Superior temporal gyrus (tissue), 1 donor: ENCODE measurements at regions not wholly inside any gene's neighbourhood (a gene's known extent, or its start where the extent isn't known, plus 50 kb on each side); places are given as distances from the start of the nearest gene placed in this dataset.

Experiments used
- DNase-seq: peaks from one replicate; pipeline ENCODE4 v3.0.0-alpha.2; 2016; ENCODE audit errors: extremely low spot score

GRCh38 chr2:22579341-22579740 is 805.6 kb upstream of the KLHL29 start:
- peak; percentile 49 for DNase-seq

DNA sequence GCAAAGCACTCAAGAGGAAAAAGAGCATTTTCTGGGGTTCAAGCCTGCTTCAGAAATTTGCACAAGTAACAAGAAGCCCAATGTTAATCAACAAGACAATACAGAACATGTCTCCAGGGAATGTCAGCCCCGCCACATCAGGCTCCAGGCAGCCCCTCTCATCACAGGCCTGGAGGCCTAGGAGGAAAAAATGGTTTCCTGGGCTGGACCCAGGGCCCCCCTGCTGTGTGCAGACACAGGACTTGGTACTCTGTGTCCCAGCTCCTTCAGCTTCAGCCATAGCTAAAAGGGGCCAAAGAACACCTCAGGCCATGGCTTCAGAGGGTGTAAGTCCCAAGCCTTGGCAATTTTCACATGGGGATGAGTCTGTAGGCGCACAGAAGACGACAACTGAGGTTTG is 802.9 kb upstream of the KLHL29 start:
- no peak for DNase-seq

DNA sequence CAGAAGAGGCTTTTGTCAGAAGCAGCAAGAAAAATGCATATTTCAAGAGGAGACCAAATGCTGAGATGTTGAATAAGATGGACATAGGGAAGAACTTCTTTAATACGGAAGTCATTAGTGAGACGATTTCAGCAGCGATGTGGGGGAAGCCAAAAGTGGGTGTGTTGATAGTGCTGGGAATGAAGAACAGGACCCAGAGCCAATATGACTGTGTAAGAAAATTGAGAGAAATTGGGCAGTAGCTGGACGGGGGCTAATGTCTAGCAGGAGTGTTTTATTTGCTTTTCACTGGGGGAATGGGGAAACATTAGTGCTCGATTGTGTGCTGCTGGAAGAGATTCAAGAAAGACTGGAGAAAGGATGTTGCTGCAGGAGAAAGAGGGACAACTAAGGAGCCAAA is 788.7 kb upstream of the KLHL29 start:
- DNase-seq, result no peak

DNA sequence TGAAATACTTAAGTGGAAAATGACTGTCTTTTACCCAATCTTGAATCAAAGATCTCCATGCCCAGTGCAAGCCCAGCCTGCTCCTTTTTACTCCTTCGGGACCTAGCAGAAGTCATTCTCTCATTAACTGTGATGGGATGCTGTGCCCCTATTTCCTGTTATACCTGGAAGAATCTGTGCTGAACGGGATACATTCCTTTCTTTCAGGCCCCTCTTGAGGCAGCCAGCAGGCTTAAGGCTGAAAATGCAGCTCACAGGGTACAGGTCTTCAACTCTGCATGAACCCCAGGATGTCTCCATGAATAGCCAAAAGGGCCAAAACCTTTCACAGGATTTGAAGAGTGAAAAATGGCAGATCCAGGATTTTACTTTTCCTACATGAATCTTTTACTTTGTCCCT is 784.8 kb upstream of the KLHL29 start:
- no peak for DNase-seq

DNA sequence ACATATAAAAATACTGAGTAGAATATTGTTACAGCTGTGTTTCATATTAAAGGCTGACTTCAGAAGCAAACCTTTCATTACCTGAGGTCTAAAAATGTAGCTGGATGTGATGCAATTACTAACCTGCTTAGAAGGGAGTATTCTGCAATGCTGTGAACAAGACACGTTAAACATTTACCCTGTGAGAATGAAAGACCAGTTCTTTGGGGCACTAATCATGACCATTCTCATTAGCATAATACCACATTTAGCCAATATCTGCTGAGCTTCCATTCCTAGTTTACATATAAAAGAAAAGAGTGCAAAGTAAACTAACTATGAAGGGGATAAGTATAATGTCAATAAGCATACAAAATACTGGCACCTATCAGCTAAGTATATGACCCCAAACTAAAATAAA is 784.0 kb upstream of the KLHL29 start:
- no peak for DNase-seq

- no peak for DNase-seq
These were observed 780.8 kb upstream of the KLHL29 start for GRCh38 chr2:22604136-22604535.

GRCh38 chr2:22616031-22616430 is 768.9 kb upstream of the KLHL29 start:
- no peak for DNase-seq

DNA sequence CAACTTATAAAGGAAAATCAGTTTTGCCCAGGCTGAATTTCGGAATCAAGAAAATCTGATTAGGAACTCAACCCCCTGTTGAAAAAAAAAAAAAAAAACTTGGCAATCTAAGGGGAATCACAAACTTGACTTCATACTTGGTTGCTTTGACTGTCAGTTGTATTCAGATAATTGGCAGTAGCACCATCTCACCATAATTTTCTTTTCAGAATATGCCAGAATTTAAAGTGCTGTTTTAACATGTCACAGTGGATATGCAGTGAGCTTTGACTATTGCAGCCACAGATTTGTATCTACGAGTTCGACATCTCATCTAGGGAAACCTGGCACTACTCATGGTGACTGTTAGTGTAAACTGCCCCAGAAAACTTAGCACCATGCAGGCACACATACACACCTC is 761.4 kb upstream of the KLHL29 start:
- DNase-seq, result no peak

DNA sequence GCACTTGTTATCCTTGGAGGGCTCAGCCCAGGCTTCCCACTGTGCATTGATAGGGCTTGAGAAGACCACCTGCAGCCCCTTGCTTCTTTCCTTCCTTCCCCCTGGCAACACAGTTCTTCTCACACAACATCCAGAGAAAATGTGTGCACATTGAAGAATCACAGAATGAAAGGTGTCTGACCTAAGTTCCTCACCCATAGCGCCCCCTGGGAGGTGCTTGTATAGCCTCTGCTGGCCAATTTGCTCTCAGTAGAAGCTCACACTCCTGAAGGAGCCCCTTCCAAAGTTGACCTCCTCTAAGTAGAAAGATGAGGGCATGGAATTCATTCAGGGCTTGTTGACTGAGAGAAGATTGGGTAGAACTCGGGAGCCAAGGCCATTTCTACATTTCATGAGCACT is 758.4 kb upstream of the KLHL29 start:
- DNase-seq, result no peak

DNA sequence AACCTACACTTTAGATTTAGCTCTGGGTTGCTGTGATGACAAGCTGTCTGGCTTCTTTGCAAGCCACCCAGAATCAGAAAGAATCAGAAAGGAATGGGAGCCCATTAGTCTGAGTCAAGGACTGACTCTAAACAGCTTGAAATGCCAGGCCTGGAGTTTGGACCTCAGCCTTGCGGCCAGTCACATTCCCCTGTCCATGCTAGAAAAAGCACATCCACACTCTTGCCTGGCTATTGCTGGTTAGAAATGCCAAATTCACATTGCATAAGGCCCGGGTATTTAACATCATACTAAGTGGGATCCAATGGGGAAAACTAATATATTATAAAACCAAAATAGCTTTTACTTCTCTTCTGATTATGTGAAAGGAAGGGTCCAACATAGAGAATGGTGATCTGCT is 756.8 kb upstream of the KLHL29 start:
- no peak for DNase-seq

GRCh38 chr2:22628906-22629305 is 756.1 kb upstream of the KLHL29 start:
- no peak for DNase-seq

DNA sequence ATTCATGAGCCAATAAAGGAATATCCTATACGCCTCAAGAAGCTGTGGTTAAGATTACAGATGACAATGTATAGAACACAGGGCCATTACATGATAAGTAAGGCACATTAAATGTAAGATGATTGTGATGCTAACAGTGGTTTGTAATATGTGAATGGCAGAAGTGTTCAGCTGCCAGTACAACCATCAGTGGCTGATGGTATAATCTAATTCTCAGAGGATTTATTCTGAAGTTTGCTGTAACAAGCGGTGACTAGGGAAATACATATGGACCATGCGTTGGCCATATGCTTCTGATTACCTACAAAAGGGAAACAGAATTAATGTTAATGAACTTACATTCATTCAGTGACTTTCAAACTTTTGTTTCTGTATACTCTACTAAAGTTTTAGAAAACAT is 750.8 kb upstream of the KLHL29 start:
- no peak for DNase-seq

DNA sequence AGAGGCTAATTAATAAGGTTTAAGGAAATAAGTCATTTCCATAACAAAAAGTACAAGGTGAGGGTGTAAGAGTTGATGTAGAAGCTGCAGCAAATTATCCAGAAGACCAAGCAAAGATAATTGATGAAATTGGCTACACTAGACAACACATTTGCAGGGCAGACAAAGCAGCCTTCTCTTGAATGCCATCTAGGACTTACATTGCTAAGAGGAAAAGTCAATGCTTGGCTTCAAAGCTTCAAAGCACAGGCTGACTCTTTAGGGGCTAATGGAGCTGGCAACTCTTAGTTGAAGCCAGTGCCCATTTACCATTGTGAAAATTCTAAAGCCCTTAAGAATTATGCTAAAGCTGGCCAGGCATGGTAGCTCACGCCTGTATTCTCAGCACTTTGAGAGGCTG is 728.6 kb upstream of the KLHL29 start:
- DNase-seq, result no peak

DNA sequence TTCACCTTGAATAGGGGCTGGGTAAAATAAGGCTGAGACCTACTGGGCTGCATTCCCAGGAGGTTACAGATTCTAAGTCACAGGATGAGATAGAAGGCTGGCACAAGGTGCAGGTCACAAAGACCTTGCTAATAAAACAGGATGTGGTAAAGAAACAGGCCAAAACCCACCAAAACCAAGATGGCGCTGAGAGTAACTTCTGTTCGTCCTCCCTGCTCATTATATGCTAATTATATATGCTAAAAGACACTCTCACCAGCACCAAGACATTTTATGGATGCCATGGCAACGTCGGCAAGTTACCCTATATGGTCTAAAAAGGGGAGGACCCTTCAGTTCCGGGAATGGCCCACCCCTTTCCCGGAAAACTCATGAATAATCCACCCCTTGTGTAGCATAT is 711.5 kb upstream of the KLHL29 start:
- DNase-seq, result no peak

- DNase-seq, result no peak
These were observed 701.1 kb upstream of the KLHL29 start for GRCh38 chr2:22683914-22684313.

GRCh38 chr2:22690096-22690495 is 694.9 kb upstream of the KLHL29 start:
- no peak for DNase-seq

DNA sequence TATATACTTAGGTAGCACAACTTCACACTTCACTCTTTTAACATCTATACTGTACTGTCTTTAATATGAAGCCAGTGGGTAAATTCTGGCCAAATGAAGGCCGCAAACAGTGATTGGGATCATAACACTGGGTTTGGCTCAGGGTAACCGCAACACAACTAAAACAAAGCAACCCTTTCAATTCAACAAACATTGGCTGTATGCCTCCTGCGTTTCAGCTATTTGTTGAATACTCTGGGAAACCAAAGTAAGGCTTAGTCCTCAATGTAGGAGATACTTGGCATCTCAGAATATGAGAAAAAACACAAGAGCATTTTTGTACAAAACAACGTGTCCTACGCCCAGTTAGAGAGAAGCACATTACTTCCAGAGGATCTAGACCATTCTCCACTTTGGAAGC is 693.3 kb upstream of the KLHL29 start:
- DNase-seq, result peak; percentile 46

GRCh38 chr2:22692746-22693145 is 692.2 kb upstream of the KLHL29 start:
- no peak for DNase-seq

DNA sequence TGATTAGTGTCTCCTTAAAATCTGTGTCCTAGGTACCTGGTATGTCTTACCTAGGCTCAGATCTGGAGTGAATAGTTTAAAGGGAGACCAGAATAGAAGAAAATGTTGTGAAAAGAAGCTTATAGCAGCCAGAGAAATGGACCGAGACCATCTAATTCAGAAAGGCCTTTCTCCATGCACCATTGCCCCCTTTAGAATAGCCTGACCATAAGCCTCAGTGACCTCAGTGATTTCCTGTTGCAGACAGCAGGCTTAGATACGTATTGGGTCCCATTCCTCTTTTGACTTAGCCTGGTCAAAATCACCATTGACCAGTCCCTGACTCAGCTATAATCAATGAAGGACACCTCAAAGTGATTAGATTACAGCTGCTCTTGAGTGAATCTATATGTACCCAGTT is 690.7 kb upstream of the KLHL29 start:
- DNase-seq, result no peak

DNA sequence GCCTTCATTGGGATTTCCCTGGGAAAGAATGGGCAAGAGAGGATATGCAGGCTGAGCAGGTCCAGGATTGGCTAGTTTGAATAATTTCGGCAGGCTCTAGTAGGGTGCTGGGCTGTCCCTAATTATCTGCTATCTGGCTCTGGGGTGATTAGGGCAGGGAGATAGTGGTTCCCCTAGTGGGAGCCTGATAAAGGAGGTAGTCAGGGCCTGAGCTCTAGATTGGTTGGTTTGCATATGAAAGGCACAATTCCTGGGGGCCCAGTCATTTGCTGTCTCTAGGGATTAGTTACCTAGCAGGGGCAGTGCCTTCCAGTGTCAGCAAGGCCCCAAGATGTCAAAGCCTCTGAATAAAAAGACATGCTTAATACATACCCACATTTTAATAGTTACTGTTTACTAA is 690.1 kb upstream of the KLHL29 start:
- no peak for DNase-seq

GRCh38 chr2:22697054-22697788 is 687.8 kb upstream of the KLHL29 start:
- DNase-seq, result no peak

- DNase-seq, result no peak
These were observed 683.3 kb upstream of the KLHL29 start for GRCh38 chr2:22701561-22702160.

GRCh38 chr2:22703286-22703920 is 681.6 kb upstream of the KLHL29 start:
- no peak for DNase-seq
